Loucy (cell line): ENCODE measurements at regions not wholly inside any gene's neighbourhood (a gene's known extent, or its start where the extent isn't known, plus 50 kb on each side); places are given as distances from the start of the nearest gene placed in this dataset.

Source experiments
- H2AFZ ChIP-seq: fragments of 200-600 bp; sonication (generic); 2 replicates; pipeline ENCODE4 v1.6.0; 2016; ENCODE audit warnings: antibody characterized with exemption, mild to moderate bottlenecking, low read length, moderate library complexity
- H3F3A ChIP-seq: fragments of 200-600 bp; 2 replicates; pipeline ENCODE4 v1.6.0; 2016; ENCODE audit warnings: antibody characterized with exemption, low read depth, mild to moderate bottlenecking
- H3K27me3 ChIP-seq: fragments of 200-600 bp; sonication (generic); 2 replicates; pipeline ENCODE4 v1.6.1; 2014; ENCODE audit warnings: low read length, mild to moderate bottlenecking; ENCODE audit not compliant: insufficient read depth, poor library complexity, severe bottlenecking
- H3K36me3 ChIP-seq: fragments of 200-600 bp; sonication (generic); 2 replicates; pipeline ENCODE4 v1.6.1; 2016; ENCODE audit warnings: low read length; ENCODE audit not compliant: insufficient read depth
- H3K4me1 ChIP-seq: fragments of 200-600 bp; sonication (generic); 2 replicates; pipeline ENCODE4 v1.5.1; 2014; ENCODE audit warnings: low read length, mild to moderate bottlenecking; ENCODE audit not compliant: insufficient read depth, poor library complexity, severe bottlenecking
- H3K4me2 ChIP-seq: fragments of 200-600 bp; sonication (generic); 2 replicates; pipeline ENCODE4 v1.6.0; 2014; ENCODE audit warnings: antibody characterized with exemption, low read length, low read depth, mild to moderate bottlenecking; ENCODE audit not compliant: poor library complexity, severe bottlenecking
- H3K4me3 ChIP-seq: fragments of 200-600 bp; sonication (generic); 2 replicates; pipeline ENCODE4 v1.5.1; 2014; ENCODE audit warnings: low read length, mild to moderate bottlenecking, mixed read lengths; ENCODE audit not compliant: poor library complexity, severe bottlenecking
- H3K79me2 ChIP-seq: fragments of 200-600 bp; sonication (generic); 2 replicates; pipeline ENCODE4 v1.6.1; 2014; ENCODE audit warnings: low read length; ENCODE audit not compliant: insufficient read depth
- H3K9ac ChIP-seq: fragments of 200-600 bp; sonication (generic); 2 replicates; pipeline ENCODE4 v1.6.0; 2014; ENCODE audit warnings: mild to moderate bottlenecking, low read depth, low read length, moderate library complexity; ENCODE audit not compliant: poor library complexity, severe bottlenecking
- H3K9me2 ChIP-seq: fragments of 200-600 bp; sonication (generic); replicated peaks from 2 replicates; pipeline ENCODE4 v1.6.1; 2016; ENCODE audit warnings: low read depth, low read length, mixed read lengths
- H3K9me3 ChIP-seq: fragments of 200-600 bp; sonication (generic); 2 replicates; pipeline ENCODE4 v1.6.1; 2014; ENCODE audit warnings: mild to moderate bottlenecking, antibody characterized with exemption, low read length, low read depth; ENCODE audit not compliant: insufficient read depth
- H4K20me1 ChIP-seq: fragments of 200-600 bp; sonication (generic); 2 replicates; pipeline ENCODE4 v1.6.0; 2014; ENCODE audit warnings: antibody characterized with exemption, low read length, mild to moderate bottlenecking; ENCODE audit not compliant: insufficient read depth, poor library complexity, severe bottlenecking
- EZH2phosphoT487 ChIP-seq: fragments of 200-600 bp; IDR thresholded peaks from 2 replicates; pipeline ENCODE4 v1.6.1; 2018; ENCODE audit warnings: antibody characterized with exemption, mild to moderate bottlenecking, moderate library complexity, borderline replicate concordance
- TF ChIP-seq, protein P1 (sequence below): fragments of 200-600 bp; sonication (generic); conservative IDR thresholded peaks from 2 replicates; pipeline ENCODE4 v1.5.1; 2014; ENCODE audit warnings: mild to moderate bottlenecking, antibody characterized with exemption, low read length

DNA sequence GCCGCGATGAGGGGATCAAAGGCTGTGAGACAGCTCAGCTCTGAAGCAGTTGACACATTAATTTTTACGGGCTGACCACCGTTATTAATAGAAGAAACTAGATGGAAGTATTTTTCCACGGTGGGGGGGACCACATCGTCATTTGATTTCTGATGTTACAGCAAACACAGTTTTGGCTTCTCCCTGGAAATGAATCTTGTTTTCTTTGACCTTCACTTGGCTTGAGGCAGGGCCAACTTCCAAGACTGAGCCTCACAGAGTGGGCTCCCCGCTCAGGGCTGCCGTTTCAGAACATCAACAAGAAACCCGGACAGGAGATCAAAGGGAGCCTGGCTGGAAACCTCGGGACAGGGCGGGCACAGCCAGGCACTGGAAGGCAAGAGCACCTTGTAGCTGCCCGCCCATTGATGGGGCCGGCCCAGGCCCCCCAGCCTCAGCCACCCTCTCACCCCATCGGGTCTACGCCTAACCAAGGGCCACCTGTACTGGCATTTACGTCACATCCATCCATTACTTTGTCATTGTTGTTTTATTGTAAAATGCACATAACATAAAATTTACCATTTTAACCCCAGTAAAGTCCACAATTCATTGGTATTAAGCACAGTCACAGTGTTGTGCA, 124.6 kb downstream of the C16orf95 start:
- TF ChIP-seq, protein P1, sequence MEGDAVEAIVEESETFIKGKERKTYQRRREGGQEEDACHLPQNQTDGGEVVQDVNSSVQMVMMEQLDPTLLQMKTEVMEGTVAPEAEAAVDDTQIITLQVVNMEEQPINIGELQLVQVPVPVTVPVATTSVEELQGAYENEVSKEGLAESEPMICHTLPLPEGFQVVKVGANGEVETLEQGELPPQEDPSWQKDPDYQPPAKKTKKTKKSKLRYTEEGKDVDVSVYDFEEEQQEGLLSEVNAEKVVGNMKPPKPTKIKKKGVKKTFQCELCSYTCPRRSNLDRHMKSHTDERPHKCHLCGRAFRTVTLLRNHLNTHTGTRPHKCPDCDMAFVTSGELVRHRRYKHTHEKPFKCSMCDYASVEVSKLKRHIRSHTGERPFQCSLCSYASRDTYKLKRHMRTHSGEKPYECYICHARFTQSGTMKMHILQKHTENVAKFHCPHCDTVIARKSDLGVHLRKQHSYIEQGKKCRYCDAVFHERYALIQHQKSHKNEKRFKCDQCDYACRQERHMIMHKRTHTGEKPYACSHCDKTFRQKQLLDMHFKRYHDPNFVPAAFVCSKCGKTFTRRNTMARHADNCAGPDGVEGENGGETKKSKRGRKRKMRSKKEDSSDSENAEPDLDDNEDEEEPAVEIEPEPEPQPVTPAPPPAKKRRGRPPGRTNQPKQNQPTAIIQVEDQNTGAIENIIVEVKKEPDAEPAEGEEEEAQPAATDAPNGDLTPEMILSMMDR, result no peak
- no peak for TF ChIP-seq EZH2phosphoT487
- no peaks in the 10 kb centered on the region for H3K36me3 ChIP-seq
- no peak overlapping the region for H2AFZ ChIP-seq
- H3K27me3 ChIP-seq, result no peaks in the 10 kb centered on the region
- H3K9ac ChIP-seq, result no peak overlapping the region
- H3F3A ChIP-seq, result no peaks in the 10 kb centered on the region
- no peaks in the 10 kb centered on the region for H3K9me3 ChIP-seq
- no peak overlapping the region for H3K4me3 ChIP-seq
- no peaks in the 10 kb centered on the region for H4K20me1 ChIP-seq
- peaks cover 18% of the 10 kb centered on the region for H3K4me1 ChIP-seq
- no peaks in the 10 kb centered on the region for H3K9me2 ChIP-seq
- no peaks in the 10 kb centered on the region for H3K79me2 ChIP-seq
- H3K4me2 ChIP-seq, result peak overlapping the region; percentile 31

DNA sequence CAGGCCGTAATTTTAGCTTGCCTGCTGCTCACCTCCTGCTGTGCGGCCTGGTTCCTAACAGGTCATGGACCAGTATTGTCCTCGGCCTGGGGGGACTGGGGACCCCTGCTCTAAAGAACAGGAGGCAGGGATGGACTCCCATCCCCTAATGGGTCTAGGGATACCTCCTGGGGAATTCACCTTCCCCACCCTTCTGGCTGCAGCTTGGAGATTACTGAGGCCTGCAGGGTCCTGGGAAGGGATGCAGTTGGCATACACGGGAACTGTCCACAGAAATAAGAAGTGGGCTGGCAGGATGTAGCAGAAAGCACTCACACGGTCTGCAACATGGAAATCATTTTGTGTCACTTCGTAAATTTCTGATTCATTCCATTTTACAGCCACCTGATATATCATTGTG, 123.0 kb downstream of the C16orf95 start:
- H3K9me3 ChIP-seq, result no peaks in the 10 kb centered on the region
- H3F3A ChIP-seq, result no peaks in the 10 kb centered on the region
- no peak overlapping the region for H2AFZ ChIP-seq
- H4K20me1 ChIP-seq, result no peaks in the 10 kb centered on the region
- H3K36me3 ChIP-seq, result no peaks in the 10 kb centered on the region
- peaks cover 32% of the 10 kb centered on the region for H3K4me1 ChIP-seq
- H3K79me2 ChIP-seq, result no peaks in the 10 kb centered on the region
- no peak overlapping the region for H3K9ac ChIP-seq
- H3K27me3 ChIP-seq, result no peaks in the 10 kb centered on the region
- no peaks in the 10 kb centered on the region for H3K9me2 ChIP-seq
- TF ChIP-seq EZH2phosphoT487, result no peak
- TF ChIP-seq, protein P1, result no peak
- H3K4me3 ChIP-seq, result no peak overlapping the region
- H3K4me2 ChIP-seq, result no peak overlapping the region

DNA sequence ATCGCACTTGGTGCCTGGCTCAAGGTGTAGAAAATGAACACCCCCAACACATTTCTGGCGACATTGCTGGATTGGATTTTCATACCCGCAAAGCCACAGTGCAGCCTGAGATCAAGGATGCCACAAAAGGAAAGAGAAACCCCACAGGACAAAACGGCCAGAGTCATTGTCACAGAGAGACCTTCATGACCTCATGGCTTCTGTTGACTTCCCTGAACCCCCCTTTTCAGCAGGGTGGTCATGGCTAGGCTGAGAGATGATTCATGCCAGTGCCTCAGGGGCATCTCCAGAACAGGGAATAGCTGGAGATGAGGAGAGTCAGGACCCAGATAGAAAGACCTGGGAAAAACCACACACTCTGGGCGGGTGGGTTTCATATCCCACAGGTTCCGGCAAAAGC, 122.0 kb downstream of the C16orf95 start:
- Histone ChIP-seq H3K9me2 (no peaks in the 10 kb centered on the region), H3K9ac (no peak overlapping the region), H3K9me3 (no peaks in the 10 kb centered on the region), H3K4me1 (peaks cover 35% of the 10 kb centered on the region), H2AFZ (no peak overlapping the region), H3K4me2 (no peak overlapping the region), H4K20me1 (no peaks in the 10 kb centered on the region), H3F3A (no peaks in the 10 kb centered on the region), H3K27me3 (no peaks in the 10 kb centered on the region), H3K4me3 (no peak overlapping the region), H3K79me2 (no peaks in the 10 kb centered on the region), H3K36me3 (no peaks in the 10 kb centered on the region)
- TF ChIP-seq EZH2phosphoT487, result no peak
- TF ChIP-seq, protein P1, result no peak
